AG04450 (cell line): ENCODE measurements at regions not wholly inside any gene's neighbourhood (a gene's known extent, or its start where the extent isn't known, plus 50 kb on each side); places are given as distances from the start of the nearest gene placed in this dataset.

Experiments used
- CTCF ChIA-PET: fragments of 300-600, 350-600 bp; formaldehyde crosslinking; extraction: SDS; loops from one replicate; lab custom pipeline; 2022; ENCODE audit warnings: antibody characterized with exemption, inconsistent platforms; lab: Charles Lee
- POLR2A ChIA-PET: fragments of 350-600 bp; formaldehyde crosslinking; extraction: SDS; loops from one replicate; lab custom pipeline; 2021; ENCODE audit warnings: antibody characterized with exemption, inconsistent platforms; lab: Yijun Ruan, JAX
- DNase-seq: peaks from one replicate; pipeline ENCODE4 v3.0.0-alpha.2; 2011; ENCODE audit warnings: low read depth, low spot score
- H3K27ac ChIP-seq: one replicate; pipeline ENCODE4 v1.5.1; 2012; ENCODE audit warnings: low read depth, low read length, control low read depth
- H3K27me3 ChIP-seq: one replicate; pipeline ENCODE4 v1.6.0; 2012; ENCODE audit warnings: low read length; ENCODE audit not compliant: control insufficient read depth, insufficient read depth
- H3K4me3 ChIP-seq: 2 replicates; pipeline ENCODE4 v1.5.1; 2011; ENCODE audit warnings: mild to moderate bottlenecking, low read depth, low read length, control low read depth
- H3K9me3 ChIP-seq: 2 replicates; pipeline ENCODE4 v1.5.1; 2012; ENCODE audit warnings: low read length; ENCODE audit not compliant: control insufficient read depth, insufficient read depth
- TF ChIP-seq, protein P1 (sequence below): IDR thresholded peaks from 2 replicates; pipeline ENCODE4 v1.5.1; 2011; ENCODE audit warnings: low read depth, low read length, control low read depth, inconsistent platforms

DNA sequence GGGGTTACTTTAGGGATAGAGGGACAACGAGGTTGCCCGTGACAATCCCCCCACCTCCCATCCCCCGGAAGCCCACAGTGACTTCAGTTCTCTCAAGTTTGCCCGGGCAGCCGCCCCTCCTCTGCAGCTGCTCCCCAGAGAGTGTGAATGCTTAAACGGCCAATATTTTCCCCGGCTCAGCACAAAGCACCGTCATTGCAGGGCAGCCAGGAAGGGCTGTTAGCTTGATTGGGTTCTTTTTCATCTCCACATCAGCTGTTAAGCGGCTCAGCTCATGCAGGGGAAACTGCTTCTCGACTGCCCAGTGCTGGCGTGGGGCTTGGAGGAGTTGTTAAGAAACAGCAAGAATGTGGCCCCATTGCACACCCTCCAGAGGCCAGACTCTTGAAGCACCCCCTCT lies 120.5 kb upstream of the NCOR2 start:
- ChIA-PET CTCF (interaction anchor here (0.6 kb wide), 1 partner anchor 77 kb away, joined by 6 read pairs; no protein-coding TSS in a partner anchor), POLR2A (interaction anchor here (0.7 to 1.0 kb wide), 2 partner anchors 22 to 32 kb away, joined by 3 read pairs; no protein-coding TSS in a partner anchor)
- peaks cover 27% of the 10 kb centered on the region for H3K9me3 ChIP-seq
- H3K27ac ChIP-seq = no peak overlapping the region
- peaks cover 3% of the 10 kb centered on the region for H3K27me3 ChIP-seq
- no peak overlapping the region for H3K4me3 ChIP-seq
- TF ChIP-seq, protein P1, sequence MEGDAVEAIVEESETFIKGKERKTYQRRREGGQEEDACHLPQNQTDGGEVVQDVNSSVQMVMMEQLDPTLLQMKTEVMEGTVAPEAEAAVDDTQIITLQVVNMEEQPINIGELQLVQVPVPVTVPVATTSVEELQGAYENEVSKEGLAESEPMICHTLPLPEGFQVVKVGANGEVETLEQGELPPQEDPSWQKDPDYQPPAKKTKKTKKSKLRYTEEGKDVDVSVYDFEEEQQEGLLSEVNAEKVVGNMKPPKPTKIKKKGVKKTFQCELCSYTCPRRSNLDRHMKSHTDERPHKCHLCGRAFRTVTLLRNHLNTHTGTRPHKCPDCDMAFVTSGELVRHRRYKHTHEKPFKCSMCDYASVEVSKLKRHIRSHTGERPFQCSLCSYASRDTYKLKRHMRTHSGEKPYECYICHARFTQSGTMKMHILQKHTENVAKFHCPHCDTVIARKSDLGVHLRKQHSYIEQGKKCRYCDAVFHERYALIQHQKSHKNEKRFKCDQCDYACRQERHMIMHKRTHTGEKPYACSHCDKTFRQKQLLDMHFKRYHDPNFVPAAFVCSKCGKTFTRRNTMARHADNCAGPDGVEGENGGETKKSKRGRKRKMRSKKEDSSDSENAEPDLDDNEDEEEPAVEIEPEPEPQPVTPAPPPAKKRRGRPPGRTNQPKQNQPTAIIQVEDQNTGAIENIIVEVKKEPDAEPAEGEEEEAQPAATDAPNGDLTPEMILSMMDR = no peak
- DNase-seq = no peak

- TF ChIP-seq, protein P1 = no peak
- peaks cover 3% of the 10 kb centered on the region for H3K27me3 ChIP-seq
- no peak overlapping the region for H3K4me3 ChIP-seq
- peaks cover 21% of the 10 kb centered on the region for H3K9me3 ChIP-seq
- POLR2A ChIA-PET = interaction anchor here (0.7 to 1.0 kb wide), 2 partner anchors 22 to 33 kb away, joined by 3 read pairs; no protein-coding TSS in a partner anchor
- CTCF ChIA-PET = interaction anchor here (0.6 kb wide), 1 partner anchor 77 kb away, joined by 6 read pairs; no protein-coding TSS in a partner anchor
- no peak overlapping the region for H3K27ac ChIP-seq
- no peak for DNase-seq
Measured at GRCh38 chr12:124687174-124687902, 119.9 kb upstream of the NCOR2 start.

- H3K9me3 ChIP-seq = peaks cover 14% of the 10 kb centered on the region
- peak overlapping the region; percentile 21 for H3K27ac ChIP-seq
- peaks cover 2% of the 10 kb centered on the region for H3K27me3 ChIP-seq
- no peak overlapping the region for H3K4me3 ChIP-seq
- TF ChIP-seq, protein P1 = no peak
- no peak for DNase-seq
- POLR2A ChIA-PET = no interaction called here
- CTCF ChIA-PET = no interaction called here
Measured at GRCh38 chr12:124686370-124687173, 119.2 kb upstream of the NCOR2 start.

DNA sequence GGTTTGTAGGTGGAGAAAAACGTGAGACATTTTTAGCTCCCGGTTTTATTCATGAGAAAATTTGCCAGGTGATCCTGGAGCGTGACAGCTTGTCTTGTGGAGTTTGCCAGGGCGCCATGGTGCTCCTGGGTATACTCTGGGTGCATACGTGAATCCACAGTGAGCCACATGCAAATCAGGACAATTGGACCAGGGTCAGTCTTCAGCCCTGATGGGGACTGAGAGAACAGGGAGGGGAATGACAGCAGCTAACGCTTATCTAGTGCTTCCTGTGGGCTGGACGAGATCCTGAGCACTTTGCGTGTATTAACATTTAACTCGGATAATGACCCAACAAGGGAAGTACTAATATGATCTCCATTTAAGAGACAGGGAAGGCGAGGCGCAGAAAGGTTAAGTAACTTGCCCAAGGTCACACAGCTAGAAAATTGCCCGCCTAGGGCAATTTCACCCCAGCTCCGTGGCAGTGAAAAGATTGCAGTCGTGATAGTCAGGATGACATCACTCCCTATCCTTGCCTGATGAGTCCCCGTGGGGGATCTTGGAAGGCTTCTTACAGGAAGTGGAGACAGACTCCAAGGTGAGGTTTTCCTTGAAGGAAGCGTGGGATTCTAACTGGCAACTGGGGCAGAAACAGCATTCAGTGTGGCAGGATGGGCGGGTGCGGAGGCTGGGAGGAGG lies 118.4 kb upstream of the NCOR2 start:
- Histone ChIP-seq H3K27me3 (no peaks in the 10 kb centered on the region), H3K9me3 (peaks cover 12% of the 10 kb centered on the region), H3K4me3 (no peak overlapping the region), H3K27ac (peak overlapping the region; percentile 21)
- ChIA-PET POLR2A (no interaction called here), CTCF (interaction anchor here (1.0 to 1.6 kb wide), 2 partner anchors 80 to 306 kb away, joined by 4 to 5 read pairs; no protein-coding TSS in a partner anchor)
- no peak for DNase-seq
- TF ChIP-seq, protein P1 = no peak
